Lower lobe of right lung (tissue), 2 donors: ENCODE measurements at regions not wholly inside any gene's neighbourhood (a gene's known extent, or its start where the extent isn't known, plus 50 kb on each side); places are given as distances from the start of the nearest gene placed in this dataset.
A peak's percentile ranks its signal among the peaks of the same experiment; 100 is the strongest.

Experiments
- ATAC-seq, 2 donors: fragments of 200-7000 bp; cut with Tn5 transposase; one replicate each; pipeline ENCODE4 v1.9.1; 2020 to 2022; ENCODE audit warnings: mild to moderate bottlenecking in 2 of 2, moderate library complexity in 2 of 2
- DNase-seq: peaks from one replicate; pipeline ENCODE4 v3.0.0-alpha.2; 2020
- H3K27ac ChIP-seq: fragments of 200-600 bp; one replicate; pipeline ENCODE4 v1.8.0; 2022
- H3K27me3 ChIP-seq: fragments of 200-600 bp; one replicate; pipeline ENCODE4 v1.8.0; 2022; ENCODE audit warnings: low read depth
- H3K36me3 ChIP-seq: fragments of 200-600 bp; one replicate; pipeline ENCODE4 v1.8.0; 2022; ENCODE audit warnings: mild to moderate bottlenecking
- H3K4me1 ChIP-seq: fragments of 200-600 bp; one replicate; pipeline ENCODE4 v1.8.0; 2022
- H3K4me3 ChIP-seq: fragments of 200-600 bp; one replicate; pipeline ENCODE4 v1.8.0; 2022; ENCODE audit warnings: mild to moderate bottlenecking
- H3K9me3 ChIP-seq: fragments of 200-600 bp; one replicate; pipeline ENCODE4 v1.8.0; 2022
- intact Hi-C: fragments of 100-400 bp; cut with DNase I; formaldehyde crosslinking; loops from one replicate; pipeline ENCODE4 v1.11.0; 2022
- TF ChIP-seq, protein P1 (sequence below): fragments of 200-600 bp; IDR thresholded peaks from one replicate; pipeline ENCODE4 v1.8.0; 2022; ENCODE audit warnings: antibody characterized with exemption, mild to moderate bottlenecking
- donor health status: DM: no; HTN: yes; CAD: no; lungs with severe emphysema.

GRCh38 chr12:119258149-119258548, 76.4 kb upstream of the CCDC60 start:
- Histone ChIP-seq H3K27me3 (no peaks in the 10 kb centered on the region), H3K36me3 (no peaks in the 10 kb centered on the region), H3K9me3 (no peaks in the 10 kb centered on the region), H3K27ac (no peak overlapping the region), H3K4me1 (peaks cover 16% of the 10 kb centered on the region), H3K4me3 (no peak overlapping the region)
- TF ChIP-seq, protein P1, sequence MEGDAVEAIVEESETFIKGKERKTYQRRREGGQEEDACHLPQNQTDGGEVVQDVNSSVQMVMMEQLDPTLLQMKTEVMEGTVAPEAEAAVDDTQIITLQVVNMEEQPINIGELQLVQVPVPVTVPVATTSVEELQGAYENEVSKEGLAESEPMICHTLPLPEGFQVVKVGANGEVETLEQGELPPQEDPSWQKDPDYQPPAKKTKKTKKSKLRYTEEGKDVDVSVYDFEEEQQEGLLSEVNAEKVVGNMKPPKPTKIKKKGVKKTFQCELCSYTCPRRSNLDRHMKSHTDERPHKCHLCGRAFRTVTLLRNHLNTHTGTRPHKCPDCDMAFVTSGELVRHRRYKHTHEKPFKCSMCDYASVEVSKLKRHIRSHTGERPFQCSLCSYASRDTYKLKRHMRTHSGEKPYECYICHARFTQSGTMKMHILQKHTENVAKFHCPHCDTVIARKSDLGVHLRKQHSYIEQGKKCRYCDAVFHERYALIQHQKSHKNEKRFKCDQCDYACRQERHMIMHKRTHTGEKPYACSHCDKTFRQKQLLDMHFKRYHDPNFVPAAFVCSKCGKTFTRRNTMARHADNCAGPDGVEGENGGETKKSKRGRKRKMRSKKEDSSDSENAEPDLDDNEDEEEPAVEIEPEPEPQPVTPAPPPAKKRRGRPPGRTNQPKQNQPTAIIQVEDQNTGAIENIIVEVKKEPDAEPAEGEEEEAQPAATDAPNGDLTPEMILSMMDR = no peak
- intact Hi-C loops = no loop called here
- peak; percentile 44 to 51 for ATAC-seq
- DNase-seq = no peak

DNA sequence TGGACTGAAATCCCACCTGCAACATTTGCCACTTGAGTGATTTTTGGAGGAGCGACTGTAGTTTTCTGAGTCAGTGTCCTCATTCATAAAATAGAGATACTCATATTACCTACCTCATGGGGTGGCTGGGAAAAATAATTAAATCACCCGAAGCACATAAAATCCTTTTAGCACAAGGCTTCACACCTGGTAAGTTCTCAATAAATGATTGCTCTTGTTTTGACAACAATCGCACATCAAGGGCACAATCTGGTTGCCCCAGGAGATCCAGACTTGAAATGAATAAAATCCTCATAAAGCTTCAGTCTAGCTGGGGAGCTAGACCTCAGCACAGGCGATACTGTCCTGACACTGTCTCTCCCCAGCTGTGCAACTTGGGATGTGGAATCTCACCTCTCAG, 76.0 kb upstream of the CCDC60 start:
- Histone ChIP-seq H3K4me1 (peaks cover 16% of the 10 kb centered on the region), H3K27ac (peak overlapping the region; percentile 34), H3K36me3 (no peaks in the 10 kb centered on the region), H3K27me3 (no peaks in the 10 kb centered on the region), H3K4me3 (no peak overlapping the region), H3K9me3 (no peaks in the 10 kb centered on the region)
- DNase-seq (no peak), ATAC-seq (no peak)
- TF ChIP-seq, protein P1 = no peak
- intact Hi-C loops = no loop called here

DNA sequence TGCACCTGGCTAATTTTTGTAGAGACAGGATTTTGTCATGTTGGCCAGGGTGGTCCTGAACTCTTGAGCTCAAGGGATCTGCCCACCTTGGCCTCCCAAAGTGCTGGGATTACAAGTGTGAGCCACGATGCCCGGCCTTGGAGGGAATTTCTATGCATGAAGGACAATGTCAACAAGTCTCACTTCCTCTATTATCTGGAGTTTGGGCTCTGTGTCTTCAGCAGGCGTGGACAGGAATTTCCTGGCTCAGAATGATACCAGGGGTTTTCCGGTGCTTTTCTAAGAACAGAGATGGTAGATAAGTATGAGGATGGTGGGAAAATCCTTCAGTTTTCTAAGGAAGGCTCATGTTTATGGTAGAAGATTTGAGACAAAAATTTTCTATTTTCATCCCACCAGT, 75.0 kb upstream of the CCDC60 start:
- no peaks in the 10 kb centered on the region for H3K9me3 ChIP-seq
- H3K27ac ChIP-seq = peak overlapping the region; percentile 34
- peaks cover 16% of the 10 kb centered on the region for H3K4me1 ChIP-seq
- no peaks in the 10 kb centered on the region for H3K27me3 ChIP-seq
- H3K4me3 ChIP-seq = no peak overlapping the region
- intact Hi-C loops = no loop called here
- TF ChIP-seq, protein P1 = no peak
- peak in 1 of 2 donors; percentile 28 for ATAC-seq
- no peaks in the 10 kb centered on the region for H3K36me3 ChIP-seq
- DNase-seq = no peak

DNA sequence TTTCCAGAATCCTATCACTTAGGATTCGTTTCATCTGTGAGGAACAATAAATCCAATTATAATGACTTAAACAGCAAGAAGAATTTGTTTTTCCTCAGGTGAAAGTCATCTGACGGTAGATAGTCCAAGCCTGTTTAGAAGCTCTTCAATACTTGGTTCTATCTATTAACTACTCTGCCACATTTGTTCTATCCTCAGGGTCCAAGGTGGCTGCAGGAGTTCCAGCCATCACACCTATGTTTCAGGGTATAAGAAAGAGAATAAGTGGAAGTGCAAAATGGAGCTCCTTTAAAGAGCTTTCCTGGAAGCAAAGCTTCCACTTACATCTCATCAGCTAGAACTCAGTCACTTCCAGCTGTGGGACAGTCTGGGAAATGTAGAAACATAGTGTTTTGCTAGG, 72.1 kb upstream of the CCDC60 start:
- intact Hi-C loops = no loop called here
- TF ChIP-seq, protein P1 = no peak
- Histone ChIP-seq H3K27me3 (no peaks in the 10 kb centered on the region), H3K4me3 (no peak overlapping the region), H3K27ac (no peak overlapping the region), H3K36me3 (no peaks in the 10 kb centered on the region), H3K4me1 (peaks cover 16% of the 10 kb centered on the region), H3K9me3 (peaks cover 15% of the 10 kb centered on the region)
- ATAC-seq = no peak
- DNase-seq = no peak

GRCh38 chr12:119263466-119263865, 71.1 kb upstream of the CCDC60 start:
- intact Hi-C loops = no loop called here
- Histone ChIP-seq H3K27ac (no peak overlapping the region), H3K9me3 (peaks cover 15% of the 10 kb centered on the region), H3K36me3 (no peaks in the 10 kb centered on the region), H3K4me1 (peaks cover 14% of the 10 kb centered on the region), H3K4me3 (no peak overlapping the region), H3K27me3 (no peaks in the 10 kb centered on the region)
- TF ChIP-seq, protein P1 = no peak
- ATAC-seq (no peak), DNase-seq (no peak)

DNA sequence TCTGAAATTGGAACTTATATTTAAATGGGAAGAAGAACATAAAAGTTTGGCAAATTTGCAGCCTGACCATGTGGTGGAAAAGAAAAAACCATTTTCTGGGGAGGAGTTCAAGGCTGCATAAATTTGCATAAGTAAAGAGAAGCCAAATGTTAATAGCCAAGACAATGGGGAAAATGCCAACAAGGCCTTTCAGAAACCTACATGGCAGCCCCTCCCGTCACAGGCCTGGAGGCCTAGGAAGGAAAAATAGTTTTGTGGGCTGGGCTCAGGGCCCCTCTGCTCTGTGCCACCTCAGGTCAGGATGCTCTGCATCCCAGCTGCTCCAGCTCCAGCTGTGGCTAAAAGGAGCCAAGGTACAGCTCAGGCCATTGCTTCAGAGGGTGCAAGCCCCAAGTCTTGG, 67.6 kb upstream of the CCDC60 start:
- Histone ChIP-seq H3K27ac (no peak overlapping the region), H3K9me3 (peaks cover 15% of the 10 kb centered on the region), H3K36me3 (no peaks in the 10 kb centered on the region), H3K4me1 (no peaks in the 10 kb centered on the region), H3K27me3 (no peaks in the 10 kb centered on the region), H3K4me3 (no peak overlapping the region)
- no peak for DNase-seq
- ATAC-seq = no peak
- intact Hi-C loops = no loop called here
- TF ChIP-seq, protein P1 = no peak
